LNCaP clone FGC (cell line): ENCODE measurements at regions not wholly inside any gene's neighbourhood (a gene's known extent, or its start where the extent isn't known, plus 50 kb on each side); places are given as distances from the start of the nearest gene placed in this dataset.

Source experiments
- DNase-seq: peaks from one replicate; pipeline ENCODE4 v3.0.0-alpha.2; 2011; ENCODE audit warnings: low read depth
- H3K4me3 ChIP-seq: 2 replicates; pipeline ENCODE4 v1.5.1; 2011; ENCODE audit warnings: mild to moderate bottlenecking, low read depth, low read length, control low read depth
- CTCF ChIP-seq: IDR thresholded peaks from 2 replicates; pipeline ENCODE4 v1.5.1; 2012; ENCODE audit warnings: mild to moderate bottlenecking; ENCODE audit not compliant: control insufficient read depth, insufficient read depth; ENCODE audit errors: extremely low read depth

GRCh38 chr1:69292833-69293232 lies 274.9 kb upstream of the LRRC7 start:
- no peak overlapping the region for H3K4me3 ChIP-seq
- TF ChIP-seq CTCF: no peak
- DNase-seq: no peak

GRCh38 chr1:69294171-69294570 lies 273.6 kb upstream of the LRRC7 start:
- no peak for DNase-seq
- TF ChIP-seq CTCF: no peak
- no peak overlapping the region for H3K4me3 ChIP-seq

GRCh38 chr1:69295265-69295664 lies 272.5 kb upstream of the LRRC7 start:
- no peak for TF ChIP-seq CTCF
- no peak overlapping the region for H3K4me3 ChIP-seq

GRCh38 chr1:69305621-69306020 lies 262.1 kb upstream of the LRRC7 start:
- DNase-seq: no peak
- no peak overlapping the region for H3K4me3 ChIP-seq
- TF ChIP-seq CTCF: no peak

More at GRCh38 chr1:69295265-69295664, 272.5 kb upstream of the LRRC7 start:
- DNase-seq: no peak

GRCh38 chr1:69312055-69312732 lies 255.5 kb upstream of the LRRC7 start:
- H3K4me3 ChIP-seq: no peak overlapping the region
- TF ChIP-seq CTCF: no peak
- DNase-seq: no peak

- TF ChIP-seq CTCF: no peak
- no peak for DNase-seq
- no peak overlapping the region for H3K4me3 ChIP-seq
Observed at GRCh38 chr1:69313118-69313517, 254.6 kb upstream of the LRRC7 start.

GRCh38 chr1:69315416-69315815 lies 252.3 kb upstream of the LRRC7 start:
- TF ChIP-seq CTCF: no peak
- no peak overlapping the region for H3K4me3 ChIP-seq
- no peak for DNase-seq
